K562 (cell line): ENCODE measurements at regions not wholly inside any gene's neighbourhood (a gene's known extent, or its start where the extent isn't known, plus 50 kb on each side); places are given as distances from the start of the nearest gene placed in this dataset.

ENCODE experiments used
- DNMT1 ChIP-seq: fragments of 450-650 bp; IDR thresholded peaks from 2 replicates; pipeline ENCODE4 v1.6.1; 2016; ENCODE audit warnings: antibody characterized with exemption, mild to moderate bottlenecking
- EGR1 ChIP-seq: fragments of 450-650 bp; conservative IDR thresholded peaks from 2 replicates; pipeline ENCODE4 v1.6.1; 2017; ENCODE audit warnings: mild to moderate bottlenecking
- EP300 ChIP-seq: IDR thresholded peaks from 2 replicates; pipeline ENCODE4 v1.6.1; 2012; ENCODE audit warnings: low read length, improper control_type of control experiment
- KHSRP ChIP-seq: fragments of 450-650 bp; IDR thresholded peaks from 2 replicates; pipeline ENCODE4 v1.6.1; 2017
- MTA3 ChIP-seq: fragments of 450-650 bp; formaldehyde crosslinking; IDR thresholded peaks from 2 replicates; pipeline ENCODE4 v1.6.1; 2017; ENCODE audit warnings: mild to moderate bottlenecking, borderline replicate concordance
- NCOA1 ChIP-seq: fragments of 450-650 bp; IDR thresholded peaks from 2 replicates; pipeline ENCODE4 v1.6.1; 2016; ENCODE audit warnings: low read depth
- NCOA2 ChIP-seq, 2 experiments: fragments of 450-650 bp; IDR thresholded peaks; 2 replicates each; pipeline ENCODE4 v1.6.1; 2018; ENCODE audit warnings: mild to moderate bottlenecking in 2 of 2, moderate library complexity in 1 of 2; ENCODE audit not compliant: partially characterized antibody in 2 of 2
- NEUROD1 ChIP-seq: fragments of 150-350 bp; IDR thresholded peaks from 2 replicates; pipeline ENCODE4 v1.6.1; 2014; ENCODE audit warnings: borderline replicate concordance, low read length, low read depth; ENCODE audit not compliant: partially characterized antibody
- NFE2 ChIP-seq: IDR thresholded peaks from 2 replicates; pipeline ENCODE4 v1.6.1; 2014; ENCODE audit warnings: antibody characterized with exemption, low read depth
- NFIC ChIP-seq: fragments of 450-650 bp; IDR thresholded peaks from 2 replicates; pipeline ENCODE4 v1.6.1; 2017; ENCODE audit warnings: mild to moderate bottlenecking, inconsistent platforms
- SMARCA4 ChIP-seq: fragments of 450-650 bp; IDR thresholded peaks from 2 replicates; pipeline ENCODE4 v1.6.1; 2016
- SMARCE1 ChIP-seq: fragments of 450-650 bp; IDR thresholded peaks from 2 replicates; pipeline ENCODE4 v1.7.1; 2016; ENCODE audit warnings: mild to moderate bottlenecking
- ZEB2 ChIP-seq: fragments of 450-650 bp; IDR thresholded peaks from 2 replicates; pipeline ENCODE4 v1.6.1; 2016
- ZFX ChIP-seq: sonication (generic); formaldehyde crosslinking; IDR thresholded peaks from 2 replicates; pipeline ENCODE4 v1.8.0; 2022; ENCODE audit warnings: mild to moderate bottlenecking, missing genetic modification reagents, moderate library complexity
- ZNF174 ChIP-seq: fragments of 250-450 bp; sonication (Bioruptor Pico); IDR thresholded peaks from 2 replicates; pipeline ENCODE4 v1.4.0; 2020; ENCODE audit warnings: mild to moderate bottlenecking
- ZNF217 ChIP-seq: sonication (generic); formaldehyde crosslinking; IDR thresholded peaks from 2 replicates; pipeline ENCODE4 v1.8.0; 2022; ENCODE audit warnings: mild to moderate bottlenecking, missing genetic modification reagents
- ZNF444 ChIP-seq: fragments of 250-450 bp; sonication (Bioruptor Pico); IDR thresholded peaks from 2 replicates; pipeline ENCODE4 v1.4.0; 2020; ENCODE audit warnings: mild to moderate bottlenecking, moderate library complexity
- ZNF589 ChIP-seq: fragments of 200-800 bp; sonication (Bioruptor generic); IDR thresholded peaks from 2 replicates; pipeline ENCODE4 v1.6.1; 2016; ENCODE audit warnings: low read depth, missing genetic modification characterization, missing compliant biosample characterization
- ZNF699 ChIP-seq: fragments of 250-450 bp; sonication (Bioruptor Pico); IDR thresholded peaks from 2 replicates; pipeline ENCODE4 v1.8.0; 2021; ENCODE audit warnings: mild to moderate bottlenecking, moderate library complexity; ENCODE audit not compliant: insufficient replicate concordance
- TF ChIP-seq, protein P1 (sequence below), 2 experiments: fragments of 450-650 bp; conservative IDR thresholded peaks; 2 replicates each; pipeline ENCODE4 v1.6.1; 2017; ENCODE audit warnings: mild to moderate bottlenecking in 2 of 2, moderate library complexity in 2 of 2
- TF ChIP-seq, protein P2 (sequence below), 3 experiments: IDR thresholded peaks in 2 of 3; conservative IDR thresholded peaks in 1 of 3; 2 replicates each; pipeline ENCODE4 v1.5.1; 2011 to 2012; ENCODE audit warnings: low read length in 3 of 3, mild to moderate bottlenecking in 3 of 3, control low read depth in 2 of 3, improper control_type of control experiment in 1 of 3, inconsistent platforms in 1 of 3, low read depth in 1 of 3, mixed read lengths in 1 of 3, moderate library complexity in 1 of 3; ENCODE audit not compliant: insufficient read depth in 2 of 3
- TF ChIP-seq, protein P3 (sequence below), 2 experiments: fragments of 450-650 bp; IDR thresholded peaks; 2 replicates each; pipeline ENCODE4 v1.6.1; 2018; ENCODE audit warnings: mild to moderate bottlenecking in 2 of 2, low read depth in 1 of 2; ENCODE audit not compliant: partially characterized antibody in 2 of 2
- TF ChIP-seq, protein P4 (sequence below): fragments of 450-650 bp; IDR thresholded peaks from 2 replicates; pipeline ENCODE4 v1.6.1; 2016

DNA sequence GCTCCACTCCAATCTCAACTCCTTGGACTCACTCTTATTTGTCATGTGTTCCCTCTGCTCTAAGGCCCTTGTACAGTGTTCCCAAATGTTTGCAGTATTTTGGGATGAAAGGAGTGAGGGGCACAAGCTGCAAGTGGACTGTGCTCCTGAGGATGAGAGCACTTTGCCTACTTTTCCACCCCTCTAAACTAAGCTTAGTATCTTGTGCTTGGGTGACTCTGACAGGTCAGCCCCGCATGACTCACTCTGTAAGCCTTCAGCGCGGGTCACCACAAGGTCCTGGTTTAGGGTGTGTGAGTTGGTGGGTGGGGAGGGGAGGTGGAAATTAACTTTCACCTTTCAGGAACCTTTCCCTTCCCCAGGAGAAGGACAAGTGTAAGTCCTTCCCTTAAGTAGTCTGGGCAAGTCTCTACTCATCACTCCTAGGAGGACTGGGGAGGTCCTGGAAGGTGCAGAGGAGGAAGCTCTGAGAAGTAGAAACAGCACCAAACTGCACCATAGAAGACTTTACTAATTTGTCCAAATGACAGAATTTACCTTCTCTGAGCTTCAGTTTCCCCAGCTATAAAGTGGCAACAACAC lies 68.8 kb upstream of the EPB41L1 start (continued):
- TF ChIP-seq, protein P1, sequence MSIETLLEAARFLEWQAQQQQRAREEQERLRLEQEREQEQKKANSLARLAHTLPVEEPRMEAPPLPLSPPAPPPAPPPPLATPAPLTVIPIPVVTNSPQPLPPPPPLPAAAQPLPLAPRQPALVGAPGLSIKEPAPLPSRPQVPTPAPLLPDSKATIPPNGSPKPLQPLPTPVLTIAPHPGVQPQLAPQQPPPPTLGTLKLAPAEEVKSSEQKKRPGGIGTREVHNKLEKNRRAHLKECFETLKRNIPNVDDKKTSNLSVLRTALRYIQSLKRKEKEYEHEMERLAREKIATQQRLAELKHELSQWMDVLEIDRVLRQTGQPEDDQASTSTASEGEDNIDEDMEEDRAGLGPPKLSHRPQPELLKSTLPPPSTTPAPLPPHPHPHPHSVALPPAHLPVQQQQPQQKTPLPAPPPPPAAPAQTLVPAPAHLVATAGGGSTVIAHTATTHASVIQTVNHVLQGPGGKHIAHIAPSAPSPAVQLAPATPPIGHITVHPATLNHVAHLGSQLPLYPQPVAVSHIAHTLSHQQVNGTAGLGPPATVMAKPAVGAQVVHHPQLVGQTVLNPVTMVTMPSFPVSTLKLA (conservative IDR thresholded peaks at IDR 0.05): peak in 1 of 2 experiments; percentile 37; a peak in 1 of 4 replicates
- TF ChIP-seq EP300: peak; percentile 48
- TF ChIP-seq, protein P2, sequence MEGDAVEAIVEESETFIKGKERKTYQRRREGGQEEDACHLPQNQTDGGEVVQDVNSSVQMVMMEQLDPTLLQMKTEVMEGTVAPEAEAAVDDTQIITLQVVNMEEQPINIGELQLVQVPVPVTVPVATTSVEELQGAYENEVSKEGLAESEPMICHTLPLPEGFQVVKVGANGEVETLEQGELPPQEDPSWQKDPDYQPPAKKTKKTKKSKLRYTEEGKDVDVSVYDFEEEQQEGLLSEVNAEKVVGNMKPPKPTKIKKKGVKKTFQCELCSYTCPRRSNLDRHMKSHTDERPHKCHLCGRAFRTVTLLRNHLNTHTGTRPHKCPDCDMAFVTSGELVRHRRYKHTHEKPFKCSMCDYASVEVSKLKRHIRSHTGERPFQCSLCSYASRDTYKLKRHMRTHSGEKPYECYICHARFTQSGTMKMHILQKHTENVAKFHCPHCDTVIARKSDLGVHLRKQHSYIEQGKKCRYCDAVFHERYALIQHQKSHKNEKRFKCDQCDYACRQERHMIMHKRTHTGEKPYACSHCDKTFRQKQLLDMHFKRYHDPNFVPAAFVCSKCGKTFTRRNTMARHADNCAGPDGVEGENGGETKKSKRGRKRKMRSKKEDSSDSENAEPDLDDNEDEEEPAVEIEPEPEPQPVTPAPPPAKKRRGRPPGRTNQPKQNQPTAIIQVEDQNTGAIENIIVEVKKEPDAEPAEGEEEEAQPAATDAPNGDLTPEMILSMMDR (IDR thresholded peaks at IDR 0.05 in 2 of 3, conservative IDR thresholded peaks at IDR 0.05 in 1 of 3; ENCODE audit: insufficient read depth in 2 of 3, low read depth in 1 of 3, low read length in 3 of 3): peak in 1 of 3 experiments; percentile 7; a peak in 1 of 6 replicates
- peak; percentile 85 for TF ChIP-seq NFIC
- TF ChIP-seq NCOA2 (IDR thresholded peaks at IDR 0.05; ENCODE audit: partially characterized antibody in 2 of 2): no peak
- TF ChIP-seq ZNF217: no peak
- TF ChIP-seq KHSRP: no peak
- peak; percentile 14; the same call in 1 of the 2 replicates for TF ChIP-seq NCOA1
- TF ChIP-seq NFE2: peak; percentile 38; the same call in 1 of the 2 replicates
- peak; percentile 90 for TF ChIP-seq SMARCE1
- no peak for TF ChIP-seq ZNF174 (CRISPR knock-in tag)
- TF ChIP-seq ZFX (CRISPR knock-in tag): no peak
- TF ChIP-seq, protein P3, sequence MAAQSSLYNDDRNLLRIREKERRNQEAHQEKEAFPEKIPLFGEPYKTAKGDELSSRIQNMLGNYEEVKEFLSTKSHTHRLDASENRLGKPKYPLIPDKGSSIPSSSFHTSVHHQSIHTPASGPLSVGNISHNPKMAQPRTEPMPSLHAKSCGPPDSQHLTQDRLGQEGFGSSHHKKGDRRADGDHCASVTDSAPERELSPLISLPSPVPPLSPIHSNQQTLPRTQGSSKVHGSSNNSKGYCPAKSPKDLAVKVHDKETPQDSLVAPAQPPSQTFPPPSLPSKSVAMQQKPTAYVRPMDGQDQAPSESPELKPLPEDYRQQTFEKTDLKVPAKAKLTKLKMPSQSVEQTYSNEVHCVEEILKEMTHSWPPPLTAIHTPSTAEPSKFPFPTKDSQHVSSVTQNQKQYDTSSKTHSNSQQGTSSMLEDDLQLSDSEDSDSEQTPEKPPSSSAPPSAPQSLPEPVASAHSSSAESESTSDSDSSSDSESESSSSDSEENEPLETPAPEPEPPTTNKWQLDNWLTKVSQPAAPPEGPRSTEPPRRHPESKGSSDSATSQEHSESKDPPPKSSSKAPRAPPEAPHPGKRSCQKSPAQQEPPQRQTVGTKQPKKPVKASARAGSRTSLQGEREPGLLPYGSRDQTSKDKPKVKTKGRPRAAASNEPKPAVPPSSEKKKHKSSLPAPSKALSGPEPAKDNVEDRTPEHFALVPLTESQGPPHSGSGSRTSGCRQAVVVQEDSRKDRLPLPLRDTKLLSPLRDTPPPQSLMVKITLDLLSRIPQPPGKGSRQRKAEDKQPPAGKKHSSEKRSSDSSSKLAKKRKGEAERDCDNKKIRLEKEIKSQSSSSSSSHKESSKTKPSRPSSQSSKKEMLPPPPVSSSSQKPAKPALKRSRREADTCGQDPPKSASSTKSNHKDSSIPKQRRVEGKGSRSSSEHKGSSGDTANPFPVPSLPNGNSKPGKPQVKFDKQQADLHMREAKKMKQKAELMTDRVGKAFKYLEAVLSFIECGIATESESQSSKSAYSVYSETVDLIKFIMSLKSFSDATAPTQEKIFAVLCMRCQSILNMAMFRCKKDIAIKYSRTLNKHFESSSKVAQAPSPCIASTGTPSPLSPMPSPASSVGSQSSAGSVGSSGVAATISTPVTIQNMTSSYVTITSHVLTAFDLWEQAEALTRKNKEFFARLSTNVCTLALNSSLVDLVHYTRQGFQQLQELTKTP (IDR thresholded peaks at IDR 0.05; ENCODE audit: low read depth in 1 of 2, partially characterized antibody in 2 of 2): peak in 1 of 2 experiments; percentile 91
- peak; percentile 74 for TF ChIP-seq MTA3
- TF ChIP-seq, protein P4, sequence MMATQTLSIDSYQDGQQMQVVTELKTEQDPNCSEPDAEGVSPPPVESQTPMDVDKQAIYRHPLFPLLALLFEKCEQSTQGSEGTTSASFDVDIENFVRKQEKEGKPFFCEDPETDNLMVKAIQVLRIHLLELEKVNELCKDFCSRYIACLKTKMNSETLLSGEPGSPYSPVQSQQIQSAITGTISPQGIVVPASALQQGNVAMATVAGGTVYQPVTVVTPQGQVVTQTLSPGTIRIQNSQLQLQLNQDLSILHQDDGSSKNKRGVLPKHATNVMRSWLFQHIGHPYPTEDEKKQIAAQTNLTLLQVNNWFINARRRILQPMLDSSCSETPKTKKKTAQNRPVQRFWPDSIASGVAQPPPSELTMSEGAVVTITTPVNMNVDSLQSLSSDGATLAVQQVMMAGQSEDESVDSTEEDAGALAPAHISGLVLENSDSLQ: peak; percentile 71
- no peak for TF ChIP-seq ZNF699
- TF ChIP-seq DNMT1: no peak
- no peak for TF ChIP-seq ZNF589
- peak; percentile 34; the same call in 1 of the 2 replicates for TF ChIP-seq ZEB2
- TF ChIP-seq SMARCA4: peak; percentile 88
- peak; percentile 23 for TF ChIP-seq NEUROD1
- peak; percentile 52 for TF ChIP-seq EGR1
- no peak for TF ChIP-seq ZNF444
